ENCODE measurements at regions not wholly inside any gene's neighbourhood (a gene's known extent, or its start where the extent isn't known, plus 50 kb on each side); places are given as distances from the start of the nearest gene placed in this dataset.

DNA sequence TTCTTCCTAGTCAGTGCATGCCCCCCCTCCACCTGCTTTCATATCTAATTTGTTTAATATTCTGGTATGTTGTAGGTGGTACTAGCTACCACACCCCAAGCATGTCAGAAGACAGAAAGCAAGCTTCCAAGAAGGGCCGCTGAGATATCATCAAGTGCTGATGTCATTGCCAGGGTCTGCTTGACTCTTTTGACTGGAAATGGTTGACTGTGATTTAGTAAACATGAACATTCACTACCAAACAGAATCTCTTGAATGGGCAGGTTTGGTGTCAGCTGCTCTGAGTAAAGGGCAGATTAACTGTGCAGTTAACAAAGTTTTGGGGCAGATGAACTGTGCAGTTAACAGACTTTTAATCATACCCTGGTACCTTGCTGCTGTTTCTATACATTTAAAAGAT, 244.2 kb upstream of the SATB1 start:
- DNase-seq = no peak

DNA sequence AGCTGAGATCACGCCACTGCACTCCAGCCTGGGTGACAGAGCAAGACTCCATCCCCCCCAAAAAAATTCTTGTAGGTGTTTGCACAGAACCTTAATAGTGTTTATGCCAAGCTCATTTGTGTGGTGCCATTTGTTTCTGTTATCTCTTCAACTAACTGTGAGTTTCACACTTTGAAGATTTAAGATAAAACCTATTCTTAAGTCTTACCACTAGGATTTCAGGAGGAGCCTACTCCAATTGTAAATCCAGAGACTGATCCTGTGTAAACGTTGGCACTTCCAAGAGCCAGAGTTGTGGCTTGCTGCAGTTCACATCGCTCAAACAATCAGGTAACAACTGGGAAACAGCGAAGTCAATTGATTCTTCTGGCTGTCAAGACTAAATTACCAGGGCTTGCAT, 242.4 kb upstream of the SATB1 start:
- no peak for DNase-seq

DNA sequence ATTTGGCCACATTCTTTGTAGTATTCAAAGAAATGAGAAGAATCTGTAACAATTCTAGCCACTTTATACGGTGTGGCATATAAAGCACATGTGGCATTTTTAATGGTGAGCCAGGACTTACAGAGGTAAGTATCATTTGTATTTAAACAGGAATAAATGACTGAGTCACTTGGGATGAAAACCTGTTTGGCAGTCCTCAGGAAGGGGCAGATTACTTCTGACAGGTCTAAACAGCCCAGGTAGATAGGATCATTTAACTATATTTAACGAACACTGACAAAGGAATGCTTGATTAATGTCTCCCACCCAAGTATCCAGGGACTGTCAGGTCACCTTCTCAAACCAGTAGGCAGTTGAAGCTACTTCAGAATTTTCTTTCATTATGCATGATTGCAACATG, 241.5 kb upstream of the SATB1 start:
- no peak for DNase-seq

GRCh38 chr3:18660059-18660458, 234.9 kb upstream of the SATB1 start:
- no peak for DNase-seq

- DNase-seq = no peak
Observed at GRCh38 chr3:18657858-18658820, 233.0 kb upstream of the SATB1 start.

GRCh38 chr3:18656866-18657265, 231.7 kb upstream of the SATB1 start:
- DNase-seq = no peak

- DNase-seq = no peak
Observed at GRCh38 chr3:18656410-18656809, 231.3 kb upstream of the SATB1 start.

- no peak for DNase-seq
Observed at GRCh38 chr3:18655827-18656226, 230.7 kb upstream of the SATB1 start.

DNA sequence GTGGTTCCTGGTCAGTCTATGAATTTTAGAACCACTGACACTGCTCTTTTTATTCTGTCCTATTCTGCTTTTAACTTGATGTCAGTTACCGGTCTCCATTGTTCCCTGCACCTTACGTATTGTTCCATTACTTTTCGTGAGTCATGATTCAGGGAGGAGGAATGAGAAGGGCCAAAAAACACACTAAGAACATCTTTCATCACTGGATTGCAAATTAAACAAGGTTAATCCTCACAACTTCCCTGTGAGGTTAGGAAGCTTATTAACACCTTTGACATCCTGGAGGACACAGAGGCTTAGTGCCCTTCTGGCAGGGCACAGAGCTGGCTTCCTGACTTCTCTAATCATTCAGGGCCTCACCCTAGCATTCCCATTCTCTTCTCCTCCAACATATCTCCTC, 227.6 kb upstream of the SATB1 start:
- no peak for DNase-seq

DNA sequence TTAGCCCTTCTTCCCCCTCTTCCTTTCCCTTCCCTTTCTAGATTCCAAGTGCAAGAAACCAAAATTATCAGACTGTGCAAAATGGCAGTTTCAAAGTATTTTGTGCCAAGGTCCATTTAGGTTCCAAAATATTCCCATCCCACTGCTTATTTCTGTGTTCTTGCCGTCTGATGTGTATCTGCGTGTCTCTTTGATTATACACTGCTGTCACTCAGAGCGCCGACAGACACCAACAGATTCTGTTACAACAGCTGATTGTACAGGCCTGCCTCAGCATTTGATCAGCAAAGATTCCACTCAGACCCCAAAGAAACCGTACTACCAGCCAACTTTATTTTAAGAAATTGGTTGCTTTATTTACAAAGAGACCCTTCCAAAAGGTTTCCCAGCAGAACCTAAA, 225.6 kb upstream of the SATB1 start:
- DNase-seq = no peak

DNA sequence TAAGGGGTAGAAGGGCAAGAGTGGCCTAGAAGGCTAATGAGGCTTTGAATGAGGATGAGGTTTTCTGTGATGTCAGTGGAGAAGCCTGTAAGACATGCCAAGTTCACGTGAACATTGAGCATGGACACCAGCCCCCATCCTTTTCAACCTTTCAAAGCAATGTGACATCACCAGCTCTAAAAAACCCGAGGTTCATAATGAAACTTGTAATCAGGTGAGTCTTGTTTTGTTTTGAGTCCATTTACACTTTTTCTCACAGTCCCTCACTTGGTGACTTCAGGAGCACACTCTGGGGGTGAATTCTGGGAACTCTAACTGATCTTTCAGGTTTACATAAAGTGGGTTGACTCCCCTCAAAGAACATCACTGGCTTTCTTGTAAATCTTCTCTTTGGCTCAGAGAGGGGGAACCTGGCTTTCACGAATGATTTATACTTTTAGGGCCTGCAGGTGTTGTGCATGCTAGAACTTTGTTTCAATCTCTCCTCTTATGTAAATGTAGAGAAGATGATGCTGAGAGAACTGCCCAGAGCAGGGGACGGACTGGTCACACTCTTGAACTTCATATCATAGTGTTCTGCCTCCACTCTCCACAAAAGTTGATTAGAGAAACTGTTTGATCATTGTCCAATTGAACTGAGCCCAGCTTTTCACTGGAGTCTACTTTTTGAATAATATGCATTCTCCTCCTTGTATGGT, 224.7 kb upstream of the SATB1 start:
- no peak for DNase-seq

- no peak for DNase-seq
Observed at GRCh38 chr3:18648868-18649462, 223.8 kb upstream of the SATB1 start.

DNA sequence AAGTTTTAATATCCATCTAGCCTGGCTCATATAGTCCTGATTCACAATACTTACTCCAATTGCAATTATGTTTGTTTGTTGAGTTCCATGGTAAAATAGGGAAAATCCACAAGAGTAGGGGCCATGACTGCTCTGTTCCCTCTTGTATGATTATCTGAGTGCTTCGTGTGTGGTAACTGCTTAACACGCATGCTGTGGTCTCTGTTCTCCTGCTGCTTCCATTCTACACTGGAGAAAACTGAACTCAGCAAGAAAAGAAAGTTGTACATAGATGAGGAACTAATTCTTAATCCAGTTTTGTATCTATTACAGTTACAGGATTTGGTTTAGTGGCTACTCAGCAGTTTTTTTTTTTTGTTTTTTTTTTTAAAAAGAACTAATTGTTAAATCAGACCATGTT, 223.0 kb upstream of the SATB1 start:
- no peak for DNase-seq

- no peak for DNase-seq
Observed at GRCh38 chr3:18645619-18646018, 220.5 kb upstream of the SATB1 start.

DNA sequence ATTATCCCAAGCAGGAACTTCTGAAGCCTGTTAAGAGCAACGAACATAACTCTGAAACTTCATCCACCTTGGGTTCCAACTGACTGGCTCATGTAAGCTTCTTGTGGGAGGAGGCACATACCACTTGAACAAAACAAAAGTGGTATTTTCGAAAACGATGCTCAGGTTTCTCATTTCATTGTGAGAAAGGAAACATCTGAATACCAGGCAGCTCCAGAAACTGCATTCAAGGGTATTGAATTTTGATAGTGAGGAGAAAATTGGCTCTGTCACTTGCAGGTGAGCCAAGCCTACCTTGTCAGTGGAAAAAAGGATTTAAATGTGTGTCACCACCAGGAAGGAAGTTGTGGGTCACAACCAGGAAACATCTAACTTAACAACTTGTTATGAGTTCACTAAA, 218.1 kb upstream of the SATB1 start:
- DNase-seq = no peak

DNA sequence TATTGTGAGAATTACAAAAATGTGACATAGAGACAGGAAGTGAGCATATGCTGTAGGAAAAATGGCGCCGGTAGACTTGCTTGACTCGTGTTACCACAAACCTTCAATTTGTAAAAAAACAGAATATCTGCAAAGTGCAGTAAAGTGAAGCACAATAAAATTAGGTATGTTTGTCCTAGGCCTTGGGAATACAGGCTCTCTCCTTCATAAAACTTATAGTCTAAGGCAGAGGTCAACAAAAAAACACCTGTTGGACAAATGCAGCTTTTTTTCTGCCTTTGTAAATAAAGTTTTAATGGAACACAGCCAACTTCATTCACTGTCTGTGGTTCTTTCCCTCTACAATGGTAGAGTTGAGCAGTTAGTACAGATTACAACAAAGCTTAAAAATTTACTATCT, 216.8 kb upstream of the SATB1 start:
- no peak for DNase-seq

- DNase-seq = no peak
Observed at GRCh38 chr3:18635215-18635614, 210.1 kb upstream of the SATB1 start.

- no peak for DNase-seq
Observed at GRCh38 chr3:18634461-18634860, 209.3 kb upstream of the SATB1 start.

DNA sequence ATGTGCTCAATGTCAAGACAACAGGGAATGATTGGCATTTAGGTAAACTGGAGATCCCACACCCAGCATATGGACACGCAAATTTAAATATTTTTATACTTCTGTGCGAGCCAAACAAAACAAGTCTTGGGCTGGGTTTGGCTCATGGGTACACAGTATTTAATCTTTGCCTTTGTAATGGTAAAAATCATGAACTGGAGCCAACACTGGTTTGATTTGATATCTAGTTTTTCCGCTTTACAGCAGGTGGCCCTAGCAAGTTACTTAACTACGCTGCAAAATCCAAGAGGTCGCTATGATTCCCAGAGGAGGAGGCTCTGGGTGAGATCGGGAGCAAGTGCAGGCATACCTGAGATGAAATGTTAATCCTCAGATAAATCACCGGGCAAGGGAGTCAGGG, 207.9 kb upstream of the SATB1 start:
- no peak for DNase-seq

- DNase-seq = no peak
Observed at GRCh38 chr3:18630295-18630694, 205.2 kb upstream of the SATB1 start.

DNA sequence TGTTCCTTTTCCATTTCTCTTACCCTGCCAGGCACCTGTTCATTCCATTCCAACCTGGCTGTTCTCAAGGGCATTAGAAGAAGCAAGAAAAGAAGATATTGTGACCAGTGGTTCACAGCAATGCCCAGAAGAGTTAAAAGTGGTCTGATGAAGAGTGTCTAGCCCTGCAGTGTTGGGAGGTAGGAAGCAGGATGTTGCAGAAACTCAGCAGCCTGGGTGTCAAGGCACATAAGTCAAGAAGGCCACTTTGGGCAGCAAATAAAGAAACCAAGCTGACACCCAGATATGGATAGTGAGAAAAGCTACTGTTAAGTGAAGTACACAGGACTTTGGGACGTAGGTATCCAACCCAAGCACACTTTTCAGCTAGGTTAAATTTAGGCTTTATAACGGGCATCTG, 199.9 kb upstream of the SATB1 start:
- no peak for DNase-seq

GRCh38 chr3:18623220-18623619, 198.1 kb upstream of the SATB1 start:
- no peak for DNase-seq

DNA sequence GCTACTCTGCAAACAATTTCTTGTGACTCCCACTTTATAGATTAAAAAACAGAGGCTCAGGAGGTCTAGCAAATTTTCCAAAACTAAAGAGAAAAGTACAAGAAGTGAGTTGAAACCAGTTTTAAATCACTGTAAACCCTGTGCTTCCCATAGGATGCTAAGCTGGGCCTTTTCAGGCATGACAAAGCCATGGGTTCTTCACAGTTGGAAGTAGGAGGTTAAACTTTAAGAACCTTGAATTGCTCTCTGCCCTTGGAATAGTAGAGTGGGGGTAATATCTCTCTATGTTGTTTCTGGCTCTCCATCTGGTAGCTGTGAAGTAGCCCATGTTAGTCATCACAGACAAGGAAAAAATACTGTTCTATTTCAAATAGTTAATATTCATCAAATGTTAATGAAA, 193.6 kb upstream of the SATB1 start:
- DNase-seq = no peak

GRCh38 chr3:18611991-18612390, 186.9 kb upstream of the SATB1 start:
- DNase-seq = no peak
